Heart right ventricle (tissue), 16 donors: ENCODE measurements at regions not wholly inside any gene's neighbourhood (a gene's known extent, or its start where the extent isn't known, plus 50 kb on each side); places are given as distances from the start of the nearest gene placed in this dataset.

Source experiments
- ATAC-seq, 8 donors: fragments of 200-7000 bp; cut with Tn5 transposase; one replicate each; pipeline ENCODE4 v1.9.1; 2020; ENCODE audit warnings: mild to moderate bottlenecking in 8 of 8, moderate library complexity in 8 of 8, moderate number of reproducible peaks in 1 of 8
- DNase-seq, 2 donors: peaks; one replicate each; pipeline ENCODE4 v3.0.0-alpha.2; 2020
- H3K27ac ChIP-seq, 10 donors: fragments of 200-600 bp; sonication (generic) in 2 of 10; one replicate each; pipeline versions ENCODE4 v1.5.0 to v1.8.0; 2020 to 2022; ENCODE audit warnings: mild to moderate bottlenecking in 3 of 10
- H3K27me3 ChIP-seq, 7 donors: fragments of 200-600 bp; one replicate each; pipeline ENCODE4 v1.8.0; 2021 to 2022; ENCODE audit warnings: mild to moderate bottlenecking in 2 of 7
- H3K36me3 ChIP-seq, 9 donors: fragments of 200-600 bp; sonication (generic) in 1 of 9; one replicate each; pipeline versions ENCODE4 v1.5.0 to v1.8.0; 2020 to 2022; ENCODE audit warnings: mild to moderate bottlenecking in 2 of 9
- H3K4me1 ChIP-seq, 9 donors: fragments of 200-600 bp; sonication (generic) in 1 of 9; one replicate each; pipeline versions ENCODE4 v1.5.0 to v1.8.0; 2020 to 2022; ENCODE audit warnings: mild to moderate bottlenecking in 4 of 9
- H3K4me3 ChIP-seq, 10 donors: fragments of 200-600 bp; sonication (generic) in 2 of 10; one replicate each; pipeline versions ENCODE4 v1.5.0 to v1.8.0; 2020 to 2022; ENCODE audit warnings: mild to moderate bottlenecking in 7 of 10, moderate library complexity in 2 of 10
- H3K9me3 ChIP-seq, 11 donors: fragments of 200-600 bp in 10 of 11; sonication (generic) in 2 of 11; one replicate each; pipeline versions ENCODE4 v1.5.0 to v1.8.0; 2013 to 2022; ENCODE audit warnings: mild to moderate bottlenecking in 2 of 11, control low read depth in 1 of 11, moderate library complexity in 1 of 11
- CTCF ChIP-seq, 9 donors: fragments of 200-600 bp; sonication (generic) in 2 of 9; IDR thresholded peaks; one replicate each; pipeline versions ENCODE4 v1.5.0 to v1.8.0; 2021 to 2022; ENCODE audit warnings: antibody characterized with exemption in 9 of 9, mild to moderate bottlenecking in 5 of 9, moderate library complexity in 1 of 9
- WGBS, 2 donors: extraction: QIAGEN DNeasy Blood & Tissue Kit; methylation state at CpG; one replicate each; pipeline ENCODE4 v1.1.7; 2013; ENCODE audit warnings: inconsistent platforms in 1 of 2; 5-methylcytosine and 5-hydroxymethylcytosine counted together
- intact Hi-C, 10 donors: fragments of 100-400 bp; cut with DNase I; formaldehyde crosslinking; loops; one replicate each; pipeline versions ENCODE4 v1.11.1 to v1.14.2; 2022
- donor health status: Arrhythmogenic right ventricular cardiomyopathy.
- donor health status: ischemic (EF 13 %, LVEDD 7.1; RV severe dilation, severe dysfunction).
- donor health status: healthy with polysubstance abuse.
- donor health status: DM: no; HTN: yes; CAD: no.
- donor health status: DM: no; HTN: no; CAD: no.
- donor health status: ischemic (EF 25% LVEDD 6.9; RV normal size, moderate dysfunction).
- donor health status: ischemic (EF 25% LVEDD 5.7; RV mildly dilated, moderate dysfunction).
- donor health status: healthy.
- donor health status: DM: yes; HTN: yes; CAD: no.
- donor health status: Ischemic cardiomyopathy.
- donor health status: ischemic (EF 35%, LVEDD 5.7; RV mildly dilated, moderate dysfunction).
- donor health status: nonischemic (EF 11% LVEDD 7.7; RV severe dilation, severe dysfunction).
- donor health status: DM: yes; HTN: yes; CAD: no.
- donor health status: PGD.
- donor health status: ischemic (EF 29% LVEDD 5.4; RV normal size, mild dysfunction).
- donor health status: nonischemic (EF 23%, LVEDD 6.1; RV moderate dilation, normal function).

- Histone ChIP-seq H3K4me3 (no peak overlapping the region), H3K4me1 (no peaks in the 10 kb centered on the region), H3K9me3 (peaks cover 0 to 26% (median 0%) of the 10 kb centered on the region in 11 donors), H3K27ac (no peak overlapping the region), H3K36me3 (no peaks in the 10 kb centered on the region), H3K27me3 (no peaks in the 10 kb centered on the region)
- no peak for DNase-seq
- WGBS, 2 donors: 91 to 95% methylated on average over 11 of the region's 11 CpGs
- intact Hi-C loops: no loop called here
- no peak for ATAC-seq
- TF ChIP-seq CTCF (IDR thresholded peaks at IDR 0.05): no peak
These were observed 93.7 kb upstream of the CTNND2 start for GRCh38 chr5:11997942-11998341.

GRCh38 chr5:11992518-11992917 lies 88.3 kb upstream of the CTNND2 start:
- ATAC-seq (no peak), DNase-seq (no peak)
- intact Hi-C loops: no loop called here
- Histone ChIP-seq H3K4me1 (no peaks in the 10 kb centered on the region), H3K9me3 (peaks cover 0 to 21% (median 0%) of the 10 kb centered on the region in 11 donors), H3K36me3 (no peaks in the 10 kb centered on the region), H3K4me3 (no peak overlapping the region), H3K27me3 (no peaks in the 10 kb centered on the region), H3K27ac (no peak overlapping the region)
- TF ChIP-seq CTCF (IDR thresholded peaks at IDR 0.05): no peak
- WGBS, 2 donors: 75 to 77% methylated on average over 2 of the region's 2 CpGs

- no peak overlapping the region for H3K27ac ChIP-seq
- DNase-seq (no peak), ATAC-seq (no peak)
- no peak overlapping the region for H3K4me3 ChIP-seq
- intact Hi-C loops: no loop called here
- no peaks in the 10 kb centered on the region for H3K27me3 ChIP-seq
- H3K9me3 ChIP-seq: no peaks in the 10 kb centered on the region
- no peak for TF ChIP-seq CTCF (IDR thresholded peaks at IDR 0.05)
- 73% methylated on average over 2 of the region's 2 CpGs for WGBS, 2 donors
- H3K36me3 ChIP-seq: no peaks in the 10 kb centered on the region
- no peaks in the 10 kb centered on the region for H3K4me1 ChIP-seq
These were observed 81.7 kb upstream of the CTNND2 start for GRCh38 chr5:11985993-11986392.

GRCh38 chr5:11984196-11984595 lies 80.0 kb upstream of the CTNND2 start:
- no peak for DNase-seq
- no peaks in the 10 kb centered on the region for H3K36me3 ChIP-seq
- H3K4me1 ChIP-seq: no peaks in the 10 kb centered on the region
- WGBS, 2 donors: 63 to 66% methylated on average over 1 of the region's 1 CpG
- H3K9me3 ChIP-seq: no peaks in the 10 kb centered on the region
- no peaks in the 10 kb centered on the region for H3K27me3 ChIP-seq
- ATAC-seq: no peak
- no peak for TF ChIP-seq CTCF (IDR thresholded peaks at IDR 0.05)
- no peak overlapping the region for H3K27ac ChIP-seq
- H3K4me3 ChIP-seq: no peak overlapping the region
- intact Hi-C loops: no loop called here

GRCh38 chr5:11981986-11982385 lies 77.7 kb upstream of the CTNND2 start:
- no peak overlapping the region for H3K27ac ChIP-seq
- 82 to 85% methylated on average over 3 of the region's 3 CpGs for WGBS, 2 donors
- H3K4me1 ChIP-seq: no peaks in the 10 kb centered on the region
- H3K36me3 ChIP-seq: no peaks in the 10 kb centered on the region
- ATAC-seq (no peak), DNase-seq (no peak)
- no peaks in the 10 kb centered on the region for H3K27me3 ChIP-seq
- TF ChIP-seq CTCF (IDR thresholded peaks at IDR 0.05): no peak
- no peak overlapping the region for H3K4me3 ChIP-seq
- no peaks in the 10 kb centered on the region for H3K9me3 ChIP-seq
- intact Hi-C loops: no loop called here
